HG03342 (cell line): ENCODE measurements at regions not wholly inside any gene's neighbourhood (a gene's known extent, or its start where the extent isn't known, plus 50 kb on each side); places are given as distances from the start of the nearest gene placed in this dataset.
"Not testable (repeated sequence)": the region's sequence is repeated elsewhere in the genome, so short reads cannot be mapped to it uniquely, and the experiment has no call there.

Source experiments
- ATAC-seq: cut with Tn5 transposase; IDR thresholded peaks from one replicate; pipeline ENCODE4 v1.9.1; 2021; ENCODE audit warnings: mild to moderate bottlenecking, moderate library complexity; ENCODE audit not compliant: unreplicated experiment

- no peak for ATAC-seq
These were observed 434.9 kb upstream of the PABPC4L start for GRCh38 chr4:134636338-134637051.

GRCh38 chr4:134634301-134634700, 432.7 kb upstream of the PABPC4L start:
- ATAC-seq, result no peak

GRCh38 chr4:134632056-134632455, 430.5 kb upstream of the PABPC4L start:
- ATAC-seq, result no peak

GRCh38 chr4:134628066-134628465, 426.5 kb upstream of the PABPC4L start:
- no peak for ATAC-seq

GRCh38 chr4:134627366-134627765, 425.8 kb upstream of the PABPC4L start:
- ATAC-seq, result no peak

GRCh38 chr4:134624365-134624764, 422.8 kb upstream of the PABPC4L start:
- no peak for ATAC-seq

- not testable (repeated sequence) for ATAC-seq
These were observed 421.3 kb upstream of the PABPC4L start for GRCh38 chr4:134622626-134623575.

- ATAC-seq, result no peak
These were observed 420.6 kb upstream of the PABPC4L start for GRCh38 chr4:134622199-134622598.

GRCh38 chr4:134621715-134622114, 420.1 kb upstream of the PABPC4L start:
- ATAC-seq, result not testable (repeated sequence)

- no peak for ATAC-seq
These were observed 409.4 kb upstream of the PABPC4L start for GRCh38 chr4:134610956-134611355.

GRCh38 chr4:134610172-134610571, 408.6 kb upstream of the PABPC4L start:
- no peak for ATAC-seq

- no peak for ATAC-seq
These were observed 400.1 kb upstream of the PABPC4L start for GRCh38 chr4:134601706-134602105.

GRCh38 chr4:134591326-134591725, 389.7 kb upstream of the PABPC4L start:
- no peak for ATAC-seq

GRCh38 chr4:134585972-134586371, 384.4 kb upstream of the PABPC4L start:
- ATAC-seq, result no peak

- ATAC-seq, result no peak
These were observed 365.9 kb upstream of the PABPC4L start for GRCh38 chr4:134567461-134567860.

- ATAC-seq, result no peak
These were observed 359.1 kb upstream of the PABPC4L start for GRCh38 chr4:134560728-134561127.

GRCh38 chr4:134552063-134552462, 350.5 kb upstream of the PABPC4L start:
- ATAC-seq, result no peak

- no peak for ATAC-seq
These were observed 349.8 kb upstream of the PABPC4L start for GRCh38 chr4:134551348-134551747.

GRCh38 chr4:134548052-134548628, 346.6 kb upstream of the PABPC4L start:
- no peak for ATAC-seq

- no peak for ATAC-seq
These were observed 344.7 kb upstream of the PABPC4L start for GRCh38 chr4:134546279-134546678.

GRCh38 chr4:134544303-134544770, 342.7 kb upstream of the PABPC4L start:
- ATAC-seq, result no peak
